IMR-90 (cell line): ENCODE measurements at regions not wholly inside any gene's neighbourhood (a gene's known extent, or its start where the extent isn't known, plus 50 kb on each side); places are given as distances from the start of the nearest gene placed in this dataset.

Source experiments
- ATAC-seq: fragments of 200-7000 bp; cut with Tn5 transposase; 2 replicates; pipeline ENCODE4 v1.9.1; 2020; ENCODE audit warnings: low read depth, mild to moderate bottlenecking, moderate library complexity
- BruUV-seq: library from RNA; stranded (reverse); fragments of 400-500 nt; replicated peaks from 2 replicates; lab custom pipeline; 2021; lab: Mats Ljungman, UMichigan
- CTCF ChIA-PET: fragments of 300-600 bp; formaldehyde crosslinking; extraction: SDS; loops from one replicate; lab custom pipeline; 2021; ENCODE audit warnings: antibody characterized with exemption; lab: Yijun Ruan, JAX
- POLR2A ChIA-PET: fragments of 300-600 bp; sonication (Branson Sonifier 250); formaldehyde crosslinking; loops from one replicate; lab custom pipeline; 2022; ENCODE audit warnings: antibody characterized with exemption; ENCODE audit not compliant: unreplicated experiment; lab: Charles Lee
- DNase-seq: peaks from one replicate; pipeline ENCODE4 v3.0.0; 2013
- H2AFZ ChIP-seq: replicated peaks from 2 replicates; pipeline ENCODE3; 2013; ENCODE audit warnings: low read length, mild to moderate bottlenecking; ENCODE audit not compliant: poor library complexity
- H2AK5ac ChIP-seq: 2 replicates; pipeline ENCODE4 v1.6.1; 2013; ENCODE audit warnings: low read depth, low read length, inconsistent platforms
- H2AK9ac ChIP-seq: replicated peaks from 2 replicates; pipeline ENCODE3; 2013; ENCODE audit warnings: mild to moderate bottlenecking, low read depth, low read length, moderate library complexity; ENCODE audit not compliant: poor library complexity
- H2BK120ac ChIP-seq: 2 replicates; pipeline ENCODE4 v1.6.1; 2013; ENCODE audit warnings: low read depth, low read length, inconsistent platforms
- H2BK15ac ChIP-seq: 3 replicates; pipeline ENCODE4 v1.6.1; 2013; ENCODE audit warnings: low read depth, low read length, inconsistent platforms
- H2BK20ac ChIP-seq: 2 replicates; pipeline ENCODE4 v1.6.1; 2013; ENCODE audit warnings: low read depth, mild to moderate bottlenecking, inconsistent platforms, low read length, moderate library complexity
- H2BK5ac ChIP-seq: 2 replicates; pipeline ENCODE4 v1.6.1; 2013; ENCODE audit warnings: mild to moderate bottlenecking, low read depth, low read length, inconsistent platforms; ENCODE audit not compliant: poor library complexity, severe bottlenecking
- H3K14ac ChIP-seq: replicated peaks from 2 replicates; pipeline ENCODE4 v1.6.1; 2013; ENCODE audit warnings: low read depth, low read length, inconsistent platforms
- H3K18ac ChIP-seq: 2 replicates; pipeline ENCODE4 v1.6.1; 2013; ENCODE audit warnings: low read depth, low read length, control low read depth
- H3K23ac ChIP-seq: 2 replicates; pipeline ENCODE4 v1.6.1; 2013; ENCODE audit warnings: low read depth, low read length, inconsistent platforms
- H3K27ac ChIP-seq: 2 replicates; pipeline ENCODE4 v1.5.1; 2013; ENCODE audit warnings: mild to moderate bottlenecking, control low read depth, low read length; ENCODE audit not compliant: insufficient read depth
- H3K27me3 ChIP-seq: 2 replicates; pipeline ENCODE4 v1.6.1; 2013; ENCODE audit warnings: low read length; ENCODE audit not compliant: control insufficient read depth, insufficient read depth
- H3K36me3 ChIP-seq: 2 replicates; pipeline ENCODE4 v1.6.1; 2013; ENCODE audit warnings: low read length, mixed read lengths; ENCODE audit not compliant: control insufficient read depth, insufficient read depth
- H3K4ac ChIP-seq: 2 replicates; pipeline ENCODE4 v1.6.1; 2013; ENCODE audit warnings: low read depth, low read length, inconsistent platforms
- H3K4me1 ChIP-seq: 2 replicates; pipeline ENCODE4 v1.6.1; 2013; ENCODE audit warnings: low read length, mixed read lengths; ENCODE audit not compliant: control insufficient read depth, insufficient read depth
- H3K4me2 ChIP-seq: 2 replicates; pipeline ENCODE4 v1.6.1; 2013; ENCODE audit warnings: low read depth, mild to moderate bottlenecking, control low read depth, low read length, moderate library complexity
- H3K4me3 ChIP-seq: 2 replicates; pipeline ENCODE4 v1.5.1; 2013; ENCODE audit warnings: low read depth, mild to moderate bottlenecking, control low read depth, low read length, moderate library complexity; ENCODE audit not compliant: insufficient read depth
- H3K56ac ChIP-seq: 2 replicates; pipeline ENCODE4 v1.6.1; 2013; ENCODE audit warnings: low read length, inconsistent platforms; ENCODE audit not compliant: insufficient read depth; ENCODE audit errors: extremely low read depth
- H3K79me1 ChIP-seq, 2 experiments: 2 replicates each; pipeline ENCODE4 v1.6.1; 2013; ENCODE audit warnings: low read length in 2 of 2, inconsistent platforms in 1 of 2, low read depth in 1 of 2
- H3K9ac ChIP-seq: 2 replicates; pipeline ENCODE4 v1.6.1; 2013; ENCODE audit warnings: low read depth, low read length, control low read depth
- H3K9me1 ChIP-seq: 2 replicates; pipeline ENCODE4 v1.6.1; 2013; ENCODE audit warnings: low read length, inconsistent platforms; ENCODE audit not compliant: insufficient read depth
- H3K9me3 ChIP-seq: 2 replicates; pipeline ENCODE4 v1.6.1; 2013; ENCODE audit warnings: low read length; ENCODE audit not compliant: control insufficient read depth, insufficient read depth
- H4K20me1 ChIP-seq: 2 replicates; pipeline ENCODE4 v1.6.1; 2013; ENCODE audit warnings: low read length, inconsistent platforms; ENCODE audit not compliant: insufficient read depth
- H4K5ac ChIP-seq: 2 replicates; pipeline ENCODE4 v1.6.1; 2013; ENCODE audit warnings: mild to moderate bottlenecking, low read depth, low read length, control low read depth
- H4K8ac ChIP-seq, 2 experiments: 2 replicates each; pipeline ENCODE4 v1.6.1; 2013; ENCODE audit warnings: low read depth in 2 of 2, low read length in 2 of 2, control low read depth in 1 of 2, inconsistent platforms in 1 of 2
- H4K91ac ChIP-seq: 2 replicates; pipeline ENCODE4 v1.6.1; 2013; ENCODE audit warnings: low read depth, low read length, inconsistent platforms; ENCODE audit not compliant: insufficient read depth
- FOS ChIP-seq: fragments of 150-350 bp; IDR thresholded peaks from 2 replicates; pipeline ENCODE4 v1.6.1; 2016; ENCODE audit warnings: low read depth, low read length
- RAD21 ChIP-seq: IDR thresholded peaks from 2 replicates; pipeline ENCODE4 v1.6.1; 2012; ENCODE audit warnings: low read length, improper control_type of control experiment
- RFX5 ChIP-seq: IDR thresholded peaks from 2 replicates; pipeline ENCODE4 v1.8.0; 2012; ENCODE audit warnings: low read depth, mild to moderate bottlenecking, low read length, moderate library complexity
- WGBS, 2 experiments: methylation state at CpG; one replicate each; pipeline versions ENCODE4 v1.1.5 to v1.1.7; 2013; ENCODE audit warnings: missing lambda C conversion rate in 2 of 2; ENCODE audit not compliant: insufficient read length in 1 of 2; ENCODE audit errors: extremely low coverage in 2 of 2; 5-methylcytosine and 5-hydroxymethylcytosine counted together
- dilution Hi-C: fragments of 300-500 bp; cut with HindIII; formaldehyde crosslinking; loops from one replicate; pipeline ENCODE4 v1.14.3; 2018; ENCODE audit warnings: low sequenced_read_pairs; ENCODE audit not compliant: unreplicated experiment
- in situ Hi-C: fragments of 300-500 bp; cut with MboI; formaldehyde crosslinking; loops from 3 replicates; pipeline ENCODE4 v1.14.3; 2019; ENCODE audit warnings: low sequenced_read_pairs, inconsistent platforms, mixed read lengths
- intact Hi-C: fragments of 100-400 bp; cut with micrococcal nuclease; formaldehyde crosslinking; loops from 2 replicates; pipeline ENCODE4 v1.10.0; 2022
- TF ChIP-seq, protein P1 (sequence below): fragments of 150-350 bp; IDR thresholded peaks from 2 replicates; pipeline ENCODE4 v1.6.1; 2016; ENCODE audit warnings: low read depth, mild to moderate bottlenecking, low read length, moderate library complexity, borderline replicate concordance

DNA sequence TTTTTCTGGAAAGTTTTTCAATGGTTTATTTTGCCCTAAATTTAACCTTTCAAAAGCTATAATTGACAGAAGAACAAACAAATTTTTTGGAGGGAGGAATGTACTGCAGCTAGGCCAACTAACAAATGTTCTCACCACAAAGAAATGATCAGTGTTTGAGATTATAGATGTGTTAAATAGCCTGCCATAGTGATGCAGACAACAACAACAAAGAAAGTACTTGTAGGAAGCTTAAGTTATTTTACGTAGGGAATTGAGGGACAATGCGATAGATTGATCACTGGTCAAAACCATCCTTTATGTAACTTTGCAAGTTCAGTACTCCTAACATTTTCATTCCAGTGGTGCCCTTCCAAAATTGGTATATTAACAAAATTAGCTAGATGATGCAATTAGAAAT is 340.4 kb downstream of the SH3BGRL start:
- no peak overlapping the region for H4K8ac ChIP-seq
- H3K23ac ChIP-seq = no peak overlapping the region
- dilution Hi-C loops = no loop called here
- POLR2A ChIA-PET = no interaction called here
- no peak overlapping the region for H3K4me3 ChIP-seq
- no peak overlapping the region for H2BK15ac ChIP-seq
- H4K20me1 ChIP-seq = no peaks in the 10 kb centered on the region
- H3K36me3 ChIP-seq = no peaks in the 10 kb centered on the region
- H2BK5ac ChIP-seq = no peak overlapping the region
- H3K18ac ChIP-seq = no peak overlapping the region
- H3K9ac ChIP-seq = no peak overlapping the region
- no peak overlapping the region for H3K4ac ChIP-seq
- H3K27ac ChIP-seq = no peak overlapping the region
- in situ Hi-C loops = no loop called here
- H3K9me1 ChIP-seq = no peaks in the 10 kb centered on the region
- H3K56ac ChIP-seq = no peak overlapping the region
- H2BK120ac ChIP-seq = no peak overlapping the region
- H2AFZ ChIP-seq = no peak overlapping the region
- H4K91ac ChIP-seq = no peak overlapping the region
- intact Hi-C loops = no loop called here
- DNase-seq (no peak), ATAC-seq (no peak)
- WGBS, 2 experiments = no CpG with 5 or more reads among the region's 2 CpGs
- no peak overlapping the region for H3K4me2 ChIP-seq
- no peak overlapping the region for H4K5ac ChIP-seq
- no peak overlapping the region for H2AK5ac ChIP-seq
- TF ChIP-seq RFX5 (no peak), RAD21 (no peak), FOS (no peak)
- TF ChIP-seq, protein P1, sequence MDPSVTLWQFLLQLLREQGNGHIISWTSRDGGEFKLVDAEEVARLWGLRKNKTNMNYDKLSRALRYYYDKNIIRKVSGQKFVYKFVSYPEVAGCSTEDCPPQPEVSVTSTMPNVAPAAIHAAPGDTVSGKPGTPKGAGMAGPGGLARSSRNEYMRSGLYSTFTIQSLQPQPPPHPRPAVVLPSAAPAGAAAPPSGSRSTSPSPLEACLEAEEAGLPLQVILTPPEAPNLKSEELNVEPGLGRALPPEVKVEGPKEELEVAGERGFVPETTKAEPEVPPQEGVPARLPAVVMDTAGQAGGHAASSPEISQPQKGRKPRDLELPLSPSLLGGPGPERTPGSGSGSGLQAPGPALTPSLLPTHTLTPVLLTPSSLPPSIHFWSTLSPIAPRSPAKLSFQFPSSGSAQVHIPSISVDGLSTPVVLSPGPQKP = no peak
- H3K27me3 ChIP-seq = no peaks in the 10 kb centered on the region
- H3K14ac ChIP-seq = no peak overlapping the region
- H3K4me1 ChIP-seq = no peaks in the 10 kb centered on the region
- H2AK9ac ChIP-seq = no peak overlapping the region
- CTCF ChIA-PET = interaction anchor here (0.6 kb wide), 1 partner anchor 120 kb away, joined by 3 read pairs; no protein-coding TSS in a partner anchor
- no peak overlapping the region for H2BK20ac ChIP-seq
- no peaks in the 10 kb centered on the region for H3K79me1 ChIP-seq
- H3K9me3 ChIP-seq = no peaks in the 10 kb centered on the region; the same call in none of the 2 replicates
- no TSS peak for BruUV-seq
